ENCODE measurements at regions not wholly inside any gene's neighbourhood (a gene's known extent, or its start where the extent isn't known, plus 50 kb on each side); places are given as distances from the start of the nearest gene placed in this dataset.

DNA sequence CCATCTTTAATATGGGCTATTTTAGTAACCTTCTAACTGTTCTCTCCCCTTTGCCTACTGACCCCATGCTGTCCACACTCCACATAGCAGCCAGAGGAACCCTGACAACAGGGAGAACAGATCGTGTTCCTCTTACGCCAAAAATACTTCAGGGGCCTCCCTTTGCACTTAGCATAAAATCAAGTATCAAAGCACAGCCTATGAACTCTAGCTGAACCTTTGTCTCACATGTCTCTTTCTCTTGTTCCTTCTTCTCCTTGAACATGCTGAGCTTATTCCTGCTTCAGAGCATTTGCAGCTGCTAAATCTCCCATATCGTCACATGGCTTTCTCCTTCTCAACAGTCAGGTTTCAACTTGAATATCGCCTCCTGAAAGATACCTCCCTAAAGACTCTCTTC, 698.8 kb upstream of the C9orf72 start:
- in situ Hi-C loops (cut with HindIII; ENCODE audit: low sequenced_read_pairs), result no loop called here

DNA sequence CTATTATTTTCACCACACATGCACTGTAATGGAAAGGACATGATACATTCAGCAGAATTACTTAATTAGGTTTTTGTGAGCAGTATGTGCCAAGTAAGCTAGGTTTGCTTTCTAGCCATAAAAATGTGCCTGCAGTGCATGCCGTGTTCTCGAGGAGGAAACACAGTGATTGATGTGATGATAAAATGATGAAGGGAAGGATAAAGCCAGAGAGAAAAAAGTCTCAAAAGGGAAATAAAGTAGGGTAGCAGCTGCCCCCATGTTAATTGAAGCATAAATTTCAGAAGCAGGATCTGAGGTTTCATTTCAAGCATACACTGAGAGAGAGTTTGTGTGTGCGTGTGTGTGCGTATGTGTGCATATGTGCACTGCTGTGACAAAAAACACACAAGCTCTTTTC, 714.2 kb upstream of the C9orf72 start:
- in situ Hi-C loops (cut with HindIII; ENCODE audit: low sequenced_read_pairs), result no loop called here

DNA sequence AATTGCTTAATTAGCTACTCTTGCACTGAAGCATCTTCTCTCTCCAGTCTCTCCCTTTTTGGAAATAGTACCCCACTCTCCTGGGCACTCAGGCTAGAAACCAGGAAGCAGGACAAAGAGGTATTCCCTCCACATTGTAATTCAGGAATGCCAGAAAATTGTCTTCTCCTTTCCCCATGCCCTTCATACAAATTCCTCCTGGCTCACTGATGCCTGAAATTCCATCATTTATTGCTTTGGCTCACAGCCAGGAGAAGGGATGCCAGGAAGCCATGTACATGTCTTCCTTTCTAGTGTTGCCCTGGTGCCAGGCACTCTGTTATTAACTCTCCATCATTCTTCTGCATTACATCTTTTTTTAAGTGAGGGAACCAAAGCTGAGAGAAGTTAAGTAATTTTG, 716.5 kb upstream of the C9orf72 start:
- in situ Hi-C loops (cut with HindIII; ENCODE audit: low sequenced_read_pairs), result no loop called here

DNA sequence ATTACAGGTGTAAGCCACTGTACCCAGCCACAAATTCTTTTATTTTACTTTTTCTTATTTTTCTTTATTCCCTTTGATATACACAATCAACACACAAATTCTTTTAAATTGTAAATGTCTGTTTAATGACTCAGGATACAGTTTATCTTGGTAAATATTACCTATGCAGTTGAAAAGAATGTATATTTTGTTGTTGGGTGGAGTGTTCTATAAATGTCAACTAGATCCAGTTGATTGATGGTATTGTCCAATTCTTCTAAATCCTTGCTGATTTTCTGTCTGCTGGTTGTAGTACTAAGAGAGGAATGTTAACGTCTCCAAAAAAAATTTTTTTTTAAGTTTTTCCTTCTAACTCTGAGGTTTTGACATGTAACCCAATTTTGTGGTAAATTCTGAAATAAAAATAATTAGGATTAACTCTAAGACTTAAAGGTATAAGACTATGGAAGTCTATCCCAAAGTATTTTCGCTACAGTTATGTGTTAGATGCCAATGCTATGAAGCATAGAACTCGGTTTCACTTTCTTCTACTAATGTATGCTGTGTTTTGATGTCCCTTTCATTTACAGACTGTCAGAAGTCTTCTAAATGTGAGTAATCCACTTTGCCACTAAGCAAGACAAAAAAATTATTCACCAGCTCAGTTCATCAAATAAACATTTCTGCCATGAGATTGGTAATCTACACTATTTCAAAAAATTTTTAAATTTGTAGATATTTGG, 720.2 kb upstream of the C9orf72 start:
- in situ Hi-C loops (cut with HindIII; ENCODE audit: low sequenced_read_pairs), result no loop called here

DNA sequence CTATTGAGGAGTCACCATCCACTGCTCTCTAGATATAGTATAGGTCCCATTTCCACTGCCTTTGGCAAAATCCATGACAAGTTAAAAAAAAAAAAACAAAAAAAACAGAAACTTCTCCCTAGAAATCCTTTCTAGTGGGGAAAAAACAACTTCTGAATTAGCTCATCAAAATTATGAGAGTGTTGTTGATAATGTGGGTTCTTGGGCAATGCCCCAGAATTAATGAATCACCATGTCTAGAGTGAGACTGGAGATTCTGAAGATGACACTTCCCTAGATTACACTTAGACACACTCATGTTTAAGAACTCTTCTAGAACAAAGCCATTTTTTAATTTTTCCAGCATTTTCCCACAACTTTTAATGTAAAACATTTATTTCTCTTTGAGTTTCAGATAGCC, 728.0 kb upstream of the C9orf72 start:
- in situ Hi-C loops (cut with HindIII; ENCODE audit: low sequenced_read_pairs), result no loop called here

DNA sequence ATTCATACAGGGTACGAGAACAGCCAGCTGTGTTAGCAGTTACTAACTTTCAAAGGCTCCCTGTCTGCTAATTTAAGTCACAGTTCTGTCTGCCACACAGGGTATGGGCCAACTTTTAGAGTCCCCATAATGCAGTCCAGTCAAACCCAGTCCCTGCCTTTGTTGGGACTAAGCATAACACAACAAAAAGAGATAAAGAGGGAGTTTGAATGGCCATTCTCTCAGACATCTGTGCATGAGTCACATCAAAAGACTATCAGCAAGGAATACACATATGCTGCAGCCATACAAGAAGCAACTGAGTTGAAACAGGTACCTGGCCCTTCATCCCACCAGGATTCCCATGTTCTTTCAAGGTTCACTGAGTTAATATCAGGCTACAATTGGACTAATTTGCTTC, 744.5 kb upstream of the C9orf72 start:
- in situ Hi-C loops (cut with HindIII; ENCODE audit: low sequenced_read_pairs), result no loop called here

DNA sequence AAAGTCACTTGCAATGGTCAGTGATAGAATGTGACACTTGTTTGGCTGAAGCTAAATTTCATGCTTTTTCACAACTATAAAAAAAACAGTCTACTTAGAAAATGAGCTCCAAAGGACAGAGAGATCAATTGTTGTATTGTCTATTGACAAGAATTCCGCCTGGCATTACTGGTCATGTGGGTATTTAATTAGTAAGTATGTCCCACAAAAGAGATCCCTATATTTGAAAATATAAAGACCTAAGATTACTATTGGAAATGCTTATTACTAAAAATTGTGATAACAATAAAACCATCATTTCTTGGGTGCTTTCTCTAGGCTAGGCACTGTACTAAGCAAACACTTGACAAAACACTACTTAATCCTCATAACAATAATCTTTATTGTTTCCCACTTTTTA, 745.2 kb upstream of the C9orf72 start:
- in situ Hi-C loops (cut with HindIII; ENCODE audit: low sequenced_read_pairs), result no loop called here

DNA sequence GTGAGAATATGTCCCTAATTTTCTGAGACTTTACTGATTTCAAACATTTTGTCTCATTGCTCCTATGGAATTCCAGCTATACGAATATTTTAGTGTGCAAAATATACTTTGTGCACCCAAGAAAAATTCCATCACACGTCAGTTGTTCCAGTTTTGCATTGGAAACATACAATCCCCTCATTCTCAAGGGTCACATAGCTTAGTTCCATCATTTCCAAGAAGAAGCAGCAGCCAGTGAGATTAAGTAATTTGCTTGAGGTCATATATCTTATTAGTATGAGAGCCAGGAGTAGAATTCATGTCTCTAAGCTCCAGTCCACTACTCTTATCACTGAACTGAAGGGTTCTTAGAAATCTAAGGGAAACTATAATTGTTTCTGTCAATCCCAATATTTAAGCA, 746.7 kb upstream of the C9orf72 start:
- in situ Hi-C loops (cut with HindIII; ENCODE audit: low sequenced_read_pairs), result no loop called here

DNA sequence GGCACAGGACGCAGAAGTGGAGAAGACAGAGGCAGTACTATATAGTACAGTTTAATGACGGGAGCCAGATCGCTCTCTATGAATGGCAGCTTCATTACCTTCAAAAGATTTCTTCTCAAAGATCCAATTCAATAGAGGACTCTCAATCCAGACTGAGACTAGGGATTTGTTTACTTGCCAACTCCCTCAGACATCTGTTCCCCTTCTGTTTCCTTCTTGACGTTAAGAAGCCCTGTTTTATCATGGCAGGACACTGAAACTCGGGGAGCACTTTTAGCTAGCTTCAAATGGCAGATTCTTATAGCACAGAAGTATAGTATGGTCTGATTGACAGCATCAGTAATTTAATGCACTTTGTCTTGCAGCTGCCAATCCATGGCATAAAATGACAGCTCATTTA, 747.3 kb upstream of the C9orf72 start:
- in situ Hi-C loops (cut with HindIII; ENCODE audit: low sequenced_read_pairs), result no loop called here

DNA sequence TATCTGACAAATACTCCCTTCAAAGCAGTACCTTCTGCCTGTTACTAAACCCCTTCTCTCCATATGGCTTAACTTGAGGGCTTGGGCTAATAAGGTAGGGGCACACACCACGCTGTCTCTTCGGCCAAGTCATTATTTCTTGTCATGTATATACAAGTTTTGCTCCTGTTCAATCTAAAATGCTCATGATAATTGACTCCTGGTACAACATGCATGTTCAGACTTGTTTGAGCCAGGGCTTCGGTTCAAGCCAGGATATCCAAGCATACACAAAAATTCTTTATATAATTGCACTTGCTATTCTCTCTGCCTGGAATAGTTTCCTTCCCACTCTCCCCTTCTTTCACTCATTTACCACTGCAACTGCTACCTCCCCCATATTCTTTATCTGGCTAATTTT, 756.0 kb upstream of the C9orf72 start:
- in situ Hi-C loops (cut with HindIII; ENCODE audit: low sequenced_read_pairs), result no loop called here

DNA sequence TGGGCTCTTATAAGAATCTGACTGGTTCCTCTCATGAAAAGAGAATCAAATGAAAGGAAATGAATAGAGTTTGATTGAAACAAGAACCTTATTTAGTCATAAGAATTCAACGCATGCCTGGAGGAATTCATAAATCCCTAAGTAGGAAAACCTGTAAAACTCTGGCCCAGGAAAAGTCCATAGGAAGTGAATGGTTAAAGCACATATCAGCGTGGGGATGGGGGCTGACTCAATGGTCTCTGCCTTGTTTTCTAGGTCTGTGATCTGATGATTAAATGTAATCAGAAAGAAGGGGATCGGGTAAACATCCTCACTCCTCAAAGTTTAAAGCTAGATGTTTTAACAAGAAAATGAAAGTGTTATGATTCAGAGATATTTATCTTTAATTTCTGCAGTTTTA, 759.4 kb upstream of the C9orf72 start:
- in situ Hi-C loops (cut with HindIII; ENCODE audit: low sequenced_read_pairs), result no loop called here

DNA sequence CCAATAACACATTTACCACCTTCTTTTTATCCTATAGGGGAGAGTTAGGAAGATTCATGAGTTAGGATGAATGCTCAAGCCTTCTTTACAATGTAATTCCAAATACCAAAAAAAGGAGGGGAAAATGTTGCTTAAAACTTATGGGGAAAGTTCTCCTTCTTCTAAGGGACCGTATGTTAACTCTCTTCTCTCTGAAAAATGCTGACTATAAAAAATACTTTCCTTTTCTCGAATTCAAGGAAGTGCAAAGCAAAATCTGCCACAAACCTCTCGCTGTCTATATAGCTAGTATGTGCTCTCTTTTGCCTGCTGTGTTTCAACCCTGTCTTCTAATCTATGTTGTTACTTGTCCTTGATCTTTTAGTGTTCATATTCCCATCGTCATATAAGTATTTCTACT, 768.6 kb upstream of the C9orf72 start:
- in situ Hi-C loops (cut with HindIII; ENCODE audit: low sequenced_read_pairs), result no loop called here

DNA sequence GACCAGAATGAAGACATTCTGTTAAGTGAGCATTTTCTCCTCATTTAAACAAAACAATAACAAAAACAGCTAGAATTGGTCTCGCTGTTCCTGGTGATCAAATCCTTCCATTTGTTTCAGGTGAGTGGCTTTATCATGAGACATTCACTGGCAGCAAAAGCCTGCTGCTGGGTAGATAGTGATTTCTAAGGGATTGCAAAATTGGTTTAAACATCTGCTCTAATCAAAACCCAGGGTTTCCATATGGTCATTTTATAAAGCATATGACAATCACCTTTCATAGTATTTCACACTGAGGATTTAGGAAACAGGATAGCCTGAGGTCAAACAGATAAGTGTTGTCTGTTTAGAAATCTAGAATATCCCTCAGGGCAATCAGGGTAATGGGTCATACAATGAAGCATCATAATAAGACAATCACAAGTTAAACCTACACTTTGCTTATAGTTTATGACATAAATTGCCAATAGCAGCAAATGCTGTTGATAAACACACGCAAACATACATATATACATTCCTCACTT, 769.6 kb upstream of the C9orf72 start:
- in situ Hi-C loops (cut with HindIII; ENCODE audit: low sequenced_read_pairs), result no loop called here

DNA sequence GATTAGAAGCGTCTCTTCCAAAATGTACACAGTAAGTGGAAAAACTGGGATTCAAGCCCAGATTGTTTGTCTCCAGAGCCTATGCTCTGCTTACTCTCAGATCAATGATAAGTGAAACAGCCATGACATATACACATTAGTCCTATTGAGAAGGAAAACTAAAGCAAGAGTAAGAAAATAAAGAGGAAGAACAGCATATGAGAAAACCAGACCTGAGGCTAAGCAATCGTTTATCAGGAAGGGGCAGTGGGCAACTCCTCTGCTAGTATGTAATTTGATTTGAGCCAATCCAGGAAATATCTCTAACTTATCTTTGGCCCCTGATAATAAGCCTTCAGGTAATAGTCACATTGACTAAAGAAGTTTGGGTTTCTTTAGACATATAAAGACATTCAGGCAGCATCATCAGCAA, 789.9 kb upstream of the C9orf72 start:
- in situ Hi-C loops (cut with HindIII; ENCODE audit: low sequenced_read_pairs), result no loop called here

DNA sequence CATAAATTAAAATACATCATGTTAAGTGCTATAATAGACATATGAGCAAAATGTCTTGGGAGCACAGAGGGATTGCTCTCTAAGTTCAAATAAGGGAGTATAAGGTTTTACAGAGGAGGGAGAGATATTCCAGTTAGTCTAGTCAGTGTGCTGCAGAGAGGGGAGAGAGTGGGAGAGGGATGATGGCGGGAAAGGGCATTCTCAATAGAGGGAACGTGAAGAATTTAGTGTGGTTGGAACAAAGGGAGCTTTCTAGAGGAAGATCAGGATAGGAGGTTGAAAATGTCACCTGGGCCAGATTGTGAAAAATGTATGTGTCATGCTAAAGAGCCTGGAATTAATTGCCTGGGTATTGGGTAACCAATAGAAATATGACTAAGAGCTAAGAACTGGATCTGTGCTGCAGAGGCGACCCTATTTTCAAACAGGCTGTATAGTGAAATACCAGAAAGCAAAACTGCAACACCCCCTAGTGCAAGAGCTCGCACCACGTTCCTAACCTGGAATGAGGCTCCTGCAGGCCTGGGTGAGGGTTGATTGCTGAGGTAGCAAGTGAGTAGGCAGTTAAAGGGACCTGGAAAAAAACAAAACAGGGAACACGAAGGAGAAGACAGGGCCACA, 791.8 kb upstream of the C9orf72 start:
- in situ Hi-C loops (cut with HindIII; ENCODE audit: low sequenced_read_pairs), result no loop called here

DNA sequence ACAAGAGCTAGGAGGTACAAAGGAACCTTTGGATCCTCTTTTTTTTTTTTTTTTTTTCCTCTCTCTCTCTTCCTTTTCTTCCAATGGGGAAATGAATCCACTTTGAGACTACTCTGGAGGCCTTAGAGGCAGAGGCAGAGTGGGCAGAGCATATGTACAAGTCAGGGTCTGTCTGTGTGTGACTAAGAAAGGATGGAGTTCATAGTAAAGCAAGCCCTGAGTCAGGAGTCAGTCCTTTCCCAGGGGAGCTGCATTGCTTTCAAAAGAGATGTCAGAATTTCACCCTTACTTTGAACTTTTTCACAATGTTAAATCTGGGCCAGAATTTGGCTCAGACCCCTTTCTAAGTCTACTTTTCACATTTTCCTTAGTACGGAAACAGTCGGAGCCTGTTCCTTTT, 792.4 kb upstream of the C9orf72 start:
- in situ Hi-C loops (cut with HindIII; ENCODE audit: low sequenced_read_pairs), result no loop called here

DNA sequence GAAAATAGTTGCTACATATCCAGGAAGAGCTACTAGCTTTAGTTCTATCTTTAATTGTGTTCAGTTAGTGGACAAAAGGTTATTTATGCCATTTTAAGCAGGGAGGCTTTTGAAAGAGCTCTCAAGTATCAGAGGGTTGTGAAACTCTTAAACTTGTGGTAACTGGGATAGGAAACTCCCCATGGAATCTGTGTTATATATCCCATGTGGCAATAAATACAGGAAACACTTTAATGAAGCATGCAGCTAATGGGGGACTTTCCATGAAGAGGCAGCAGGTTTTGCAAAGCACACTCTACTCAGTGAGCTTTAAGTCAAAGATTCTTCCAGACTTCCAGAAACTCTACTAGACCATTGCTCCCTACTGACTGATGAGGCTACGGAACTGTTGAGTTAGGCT, 805.0 kb upstream of the C9orf72 start:
- in situ Hi-C loops (cut with HindIII; ENCODE audit: low sequenced_read_pairs), result no loop called here

DNA sequence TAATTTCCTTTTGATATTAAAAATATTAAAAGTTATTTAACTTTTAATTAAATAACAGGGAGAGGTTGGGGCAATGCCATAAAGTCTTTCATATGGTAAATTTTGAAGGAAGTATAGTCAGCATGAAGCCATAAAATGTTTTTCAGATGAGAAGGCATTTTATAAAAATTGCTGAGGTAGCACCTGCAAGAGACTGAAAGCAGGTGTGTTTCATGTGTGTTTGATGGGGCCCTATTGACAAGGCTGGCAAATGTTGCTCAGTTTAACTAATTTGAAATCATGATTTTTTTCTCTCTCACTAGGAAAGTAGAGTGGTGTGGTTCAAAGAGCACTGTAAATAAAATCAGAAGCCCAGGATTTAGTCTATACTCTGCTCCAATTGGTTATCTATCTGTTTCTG, 805.8 kb upstream of the C9orf72 start:
- in situ Hi-C loops (cut with HindIII; ENCODE audit: low sequenced_read_pairs), result no loop called here

DNA sequence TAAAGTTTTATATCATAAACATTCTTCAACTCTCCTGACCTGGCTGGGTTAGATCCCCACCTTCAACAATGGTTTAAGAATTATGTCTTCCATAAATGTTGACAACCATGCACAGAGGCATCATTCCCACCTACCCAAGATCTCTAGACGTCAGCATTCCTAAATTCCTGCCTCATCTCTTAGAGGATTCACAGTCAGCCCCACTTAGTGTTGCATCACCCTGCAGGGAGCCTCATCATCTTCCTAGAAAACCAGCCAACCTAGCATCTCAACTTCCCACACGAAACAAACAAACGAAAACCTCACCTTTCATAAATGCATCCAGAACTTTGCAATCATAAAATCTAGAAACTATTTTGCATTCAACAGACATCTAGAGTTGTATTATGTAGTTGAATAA, 816.1 kb upstream of the C9orf72 start:
- in situ Hi-C loops (cut with HindIII; ENCODE audit: low sequenced_read_pairs), result no loop called here

DNA sequence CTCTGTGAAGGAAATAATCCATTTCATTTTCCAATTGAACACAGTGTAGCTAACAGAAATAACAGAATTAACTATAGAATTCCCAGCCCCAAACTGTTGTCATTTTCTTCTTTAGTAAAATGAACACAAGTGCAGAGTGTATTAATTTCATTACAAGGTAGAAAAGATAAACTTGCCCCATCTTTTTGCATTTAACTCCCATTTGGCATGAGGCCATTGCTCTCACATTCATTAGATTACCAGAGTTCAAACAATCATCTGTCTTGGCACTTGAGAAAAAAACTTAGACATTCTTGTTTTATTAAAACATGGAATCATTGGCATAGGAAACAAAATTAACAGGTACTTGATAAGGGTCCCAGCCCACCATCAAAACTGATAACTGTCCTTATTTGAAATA, 821.5 kb upstream of the C9orf72 start:
- in situ Hi-C loops (cut with HindIII; ENCODE audit: low sequenced_read_pairs), result no loop called here

DNA sequence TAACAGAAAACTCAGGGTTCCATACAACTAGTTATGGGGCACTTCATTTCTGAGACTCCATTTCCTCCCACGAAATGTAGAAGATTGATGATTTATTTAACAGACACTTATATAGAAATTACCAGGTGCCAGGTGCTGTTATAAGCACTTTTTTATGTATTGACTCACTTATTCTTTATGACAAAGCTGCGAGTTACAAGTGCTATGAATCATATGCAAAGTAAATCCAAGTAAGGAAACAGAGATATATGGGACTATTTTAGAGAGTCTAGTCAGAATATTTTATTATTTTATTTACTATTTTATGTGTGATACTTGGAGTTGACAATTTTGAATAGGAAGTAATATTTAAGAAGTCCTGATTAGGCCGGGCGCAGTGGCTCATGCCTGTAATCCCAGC, 822.8 kb upstream of the C9orf72 start:
- in situ Hi-C loops (cut with HindIII; ENCODE audit: low sequenced_read_pairs), result no loop called here

DNA sequence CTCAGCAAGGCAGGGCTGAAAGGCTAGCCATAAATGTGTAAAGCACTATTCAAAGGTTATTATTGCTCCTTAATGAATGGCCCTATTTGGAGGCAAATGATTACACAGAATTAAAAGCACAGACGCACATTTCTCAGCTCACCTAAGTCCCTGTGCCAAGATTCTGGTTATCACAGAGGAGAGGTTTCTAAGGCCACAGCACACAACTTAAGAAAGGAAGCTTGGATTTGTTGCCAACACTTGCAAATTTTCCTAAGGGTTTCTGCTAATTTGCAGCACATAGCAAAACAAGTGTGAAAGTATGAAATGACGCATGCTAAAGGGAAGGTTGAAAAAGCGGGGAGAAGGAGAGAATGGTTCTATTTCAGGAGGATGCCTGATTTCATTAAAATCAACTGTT, 834.1 kb upstream of the C9orf72 start:
- in situ Hi-C loops (cut with HindIII; ENCODE audit: low sequenced_read_pairs), result no loop called here

DNA sequence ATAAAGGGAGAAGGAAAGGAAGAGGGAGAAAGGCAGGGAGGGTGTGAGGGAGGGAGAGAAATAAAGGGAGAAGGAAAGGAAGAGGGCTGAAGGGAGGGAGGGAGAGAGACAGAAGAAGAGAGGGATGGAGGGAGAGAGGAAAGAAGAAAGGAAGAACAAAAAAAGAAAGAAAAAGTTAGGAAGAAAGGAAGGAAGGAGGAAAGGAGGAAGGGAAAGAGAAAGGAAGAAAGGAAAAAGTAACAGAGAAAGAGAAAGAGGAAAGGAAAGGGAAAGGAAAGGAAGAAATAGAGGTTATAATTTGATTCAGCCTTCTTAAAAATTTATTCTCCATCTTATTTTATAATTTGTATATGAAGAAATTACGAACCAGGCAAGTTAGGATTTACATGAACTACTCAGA, 836.6 kb upstream of the C9orf72 start:
- in situ Hi-C loops (cut with HindIII; ENCODE audit: low sequenced_read_pairs), result no loop called here

All from DLD1 (cell line).